K562 (cell line): ENCODE measurements at regions not wholly inside any gene's neighbourhood (a gene's known extent, or its start where the extent isn't known, plus 50 kb on each side); places are given as distances from the start of the nearest gene placed in this dataset.

Source experiments
- ATAC-seq: fragments of 200-7000 bp; cut with Tn5 transposase; 3 replicates; pipeline ENCODE4 v1.9.1; 2020; ENCODE audit warnings: moderate library complexity
- BruUV-seq: library from RNA; stranded (reverse); fragments of 400-500 nt; replicated peaks from 2 replicates; lab custom pipeline; 2021; lab: Mats Ljungman, UMichigan
- CTCF ChIA-PET: fragments of 300-600 bp; formaldehyde crosslinking; extraction: SDS; loops from one replicate; lab custom pipeline; 2021; ENCODE audit warnings: low intra/inter-chr PET ratio; lab: Yijun Ruan, JAX
- POLR2A ChIA-PET: fragments of 300-600, 350-650 bp; sonication (Branson Sonifier 250); formaldehyde crosslinking; extraction: SDS; loops from one replicate; lab custom pipeline; 2021; ENCODE audit warnings: antibody characterized with exemption, inconsistent platforms; lab: Yijun Ruan, JAX
- DNase-seq, 4 experiments: peaks; one replicate each; pipeline versions ENCODE4 v3.0.0 to v3.0.0-alpha.2; 2011 to 2018; ENCODE audit warnings: low spot score in 3 of 4, mixed read lengths in 3 of 4; ENCODE audit errors: extremely low read depth in 1 of 4
- FAIRE-seq: peaks from 2 replicates; lab custom pipeline; 2011; peaks lifted over from hg19 to GRCh38; lab: Jason Lieb, UNC
- H2AFZ ChIP-seq: 2 replicates; pipeline ENCODE4 v1.6.0; 2011; ENCODE audit warnings: low read depth, low read length, control low read depth, inconsistent platforms
- H3K27ac ChIP-seq: fragments of 200-600 bp; 3 replicates; pipeline ENCODE4 v1.8.0; 2011; ENCODE audit warnings: low read depth, mild to moderate bottlenecking, control low read depth, inconsistent platforms, low read length, moderate library complexity, mixed read lengths; ENCODE audit errors: extremely low read depth
- H3K27me3 ChIP-seq, 2 experiments: fragments of 300-600 bp in 1 of 2; 2 replicates in 1 of 2; 3 replicates in 1 of 2; pipeline versions ENCODE4 v1.6.0 to v1.8.0; 2011; ENCODE audit warnings: inconsistent platforms in 2 of 2, low read length in 2 of 2, mild to moderate bottlenecking in 1 of 2, mixed read lengths in 1 of 2, moderate library complexity in 1 of 2; ENCODE audit not compliant: control insufficient read depth in 2 of 2, insufficient read depth in 2 of 2
- H3K36me3 ChIP-seq: fragments of 300-600 bp; 3 replicates; pipeline ENCODE4 v1.8.0; 2011; ENCODE audit warnings: mild to moderate bottlenecking, low read length, inconsistent platforms; ENCODE audit not compliant: control insufficient read depth, insufficient read depth
- H3K4me1 ChIP-seq, 2 experiments: fragments of 200-600 bp in 1 of 2; replicated peaks in 1 of 2; 2 replicates in 1 of 2; 3 replicates in 1 of 2; pipeline versions ENCODE4 v1.5.1 to v1.8.0; 2011; ENCODE audit warnings: inconsistent platforms in 2 of 2, low read length in 2 of 2, mild to moderate bottlenecking in 1 of 2, mixed read lengths in 1 of 2, moderate library complexity in 1 of 2; ENCODE audit not compliant: control insufficient read depth in 2 of 2, insufficient read depth in 2 of 2
- H3K4me2 ChIP-seq: 2 replicates; pipeline ENCODE4 v1.6.1; 2011; ENCODE audit warnings: low read length, control low read depth, inconsistent platforms, mixed read lengths; ENCODE audit not compliant: insufficient read depth
- H3K4me3 ChIP-seq: fragments of 200-600 bp; sonication (generic), shearing (Covaris generic); 2 replicates; pipeline ENCODE4 v1.5.1; 2016; ENCODE audit warnings: control low read depth, inconsistent platforms
- H3K79me2 ChIP-seq: fragments of 200-600 bp; 3 replicates; pipeline ENCODE4 v1.8.0; 2011; ENCODE audit warnings: low read length, inconsistent platforms; ENCODE audit not compliant: control insufficient read depth, insufficient read depth
- H3K9ac ChIP-seq, 2 experiments: 2 replicates each; pipeline versions ENCODE4 v1.6.0 to v1.6.1; 2011; ENCODE audit warnings: low read depth in 2 of 2, low read length in 2 of 2, control low read depth in 1 of 2, inconsistent platforms in 1 of 2, mild to moderate bottlenecking in 1 of 2, mixed read lengths in 1 of 2; ENCODE audit not compliant: insufficient read depth in 1 of 2
- H3K9me1 ChIP-seq: one replicate; pipeline ENCODE4 v1.6.0; 2011; ENCODE audit warnings: inconsistent platforms, mild to moderate bottlenecking, low read length, moderate library complexity; ENCODE audit not compliant: control insufficient read depth, insufficient read depth
- H3K9me3 ChIP-seq: replicated peaks from 2 replicates; pipeline ENCODE4 v1.5.1; 2011; ENCODE audit warnings: low read depth, low read length, inconsistent platforms; ENCODE audit not compliant: control insufficient read depth, insufficient read depth
- H4K20me1 ChIP-seq: replicated peaks from 2 replicates; pipeline ENCODE4 v1.6.1; 2011; ENCODE audit warnings: low read length, inconsistent platforms, mixed read lengths; ENCODE audit not compliant: control insufficient read depth, insufficient read depth
- BRF1 ChIP-seq: IDR thresholded peaks from 3 replicates; pipeline ENCODE4 v1.6.1; 2011; ENCODE audit warnings: borderline replicate concordance, mild to moderate bottlenecking; ENCODE audit not compliant: insufficient read length; ENCODE audit errors: extremely low read depth
- CEBPG ChIP-seq, 3 experiments: fragments of 200-800 bp in 1 of 3; sonication (Bioruptor generic) in 1 of 3; sonication (generic) in 1 of 3; formaldehyde crosslinking in 1 of 3; IDR thresholded peaks in 2 of 3; conservative IDR thresholded peaks in 1 of 3; 2 replicates each; pipeline versions ENCODE4 v1.6.1 to v1.8.0; 2016 to 2022; ENCODE audit warnings: missing compliant biosample characterization in 2 of 3, missing genetic modification characterization in 2 of 3, mild to moderate bottlenecking in 1 of 3, missing genetic modification reagents in 1 of 3
- FOXA3 ChIP-seq, 2 experiments: fragments of 450-650 bp in 1 of 2; sonication (generic) in 1 of 2; formaldehyde crosslinking; IDR thresholded peaks in 1 of 2; conservative IDR thresholded peaks in 1 of 2; 2 replicates each; pipeline versions ENCODE4 v1.4.0 to v1.8.0; 2020 to 2022; ENCODE audit warnings: mild to moderate bottlenecking in 2 of 2, missing genetic modification reagents in 1 of 2
- TBP ChIP-seq: optimal IDR thresholded peaks from 2 replicates; pipeline ENCODE3; 2011; ENCODE audit warnings: low read depth, low read length, improper control_type of control experiment
- WGBS: fragments of 100-300 bp; shearing (Covaris generic); methylation state at CpG from one replicate; pipeline ENCODE4 v1.1.6; 2016; ENCODE audit warnings: low coverage, mixed read lengths; ENCODE audit not compliant: insufficient coverage; ENCODE audit errors: missing lambda C conversion rate; 5-methylcytosine and 5-hydroxymethylcytosine counted together
- in situ Hi-C: fragments of 300-500 bp; cut with MboI; formaldehyde crosslinking; loops from 4 replicates; pipeline ENCODE4 v1.15.0; 2018; ENCODE audit warnings: inconsistent platforms, mixed read lengths
- intact Hi-C: fragments of 100-400 bp; cut with micrococcal nuclease; formaldehyde crosslinking; loops from 2 replicates; pipeline ENCODE4 v1.14.2; 2022
- TF ChIP-seq, protein P1 (sequence below): fragments of 250-450 bp; sonication (Bioruptor Pico); IDR thresholded peaks from 2 replicates; pipeline ENCODE4 v1.6.1; 2021; ENCODE audit warnings: mild to moderate bottlenecking
- TF ChIP-seq, protein P2 (sequence below): sonication (generic); formaldehyde crosslinking; IDR thresholded peaks from 2 replicates; pipeline ENCODE4 v1.8.0; 2022; ENCODE audit warnings: mild to moderate bottlenecking, missing genetic modification reagents

DNA sequence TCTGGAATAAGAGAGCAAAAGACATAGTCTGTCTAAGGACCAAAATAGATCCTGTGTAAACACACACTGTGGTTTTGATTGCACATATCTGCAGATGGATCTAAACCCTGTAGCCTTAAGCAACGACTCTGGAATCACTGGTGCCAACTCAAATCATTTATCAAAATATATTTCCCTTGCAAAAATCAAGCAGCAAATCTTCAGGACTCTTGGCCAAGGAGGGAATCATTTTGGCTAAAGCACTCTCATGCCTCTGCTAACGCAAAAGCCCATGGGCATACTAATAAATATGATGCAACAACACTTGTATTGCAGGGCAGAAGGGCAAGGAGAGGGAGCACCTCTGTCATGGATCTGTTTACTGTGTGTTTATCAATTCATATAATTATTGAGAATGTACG, 155.4 kb upstream of the DUSP10 start:
- Histone ChIP-seq H3K79me2 (no peaks in the 10 kb centered on the region), H2AFZ (no peak overlapping the region), H3K27me3 (no peaks in the 10 kb centered on the region), H3K4me1 (no peaks in the 10 kb centered on the region), H3K27ac (no peak overlapping the region), H3K9me3 (no peaks in the 10 kb centered on the region), H3K9ac (no peak overlapping the region), H3K4me2 (no peak overlapping the region), H3K36me3 (no peaks in the 10 kb centered on the region), H4K20me1 (no peaks in the 10 kb centered on the region), H3K4me3 (no peak overlapping the region), H3K9me1 (no peaks in the 10 kb centered on the region)
- no peak for FAIRE-seq
- in situ Hi-C loops (no loop called here), intact Hi-C loops (no loop called here)
- WGBS = 1% methylated on average over 3 of the region's 3 CpGs
- ATAC-seq = no peak
- CTCF ChIA-PET = no interaction called here
- BruUV-seq = no TSS peak
- POLR2A ChIA-PET = no interaction called here
- TF ChIP-seq CEBPG (CRISPR knock-in tag; IDR thresholded peaks at IDR 0.05) (no peak), CEBPG (tag; conservative IDR thresholded peaks at IDR 0.05 in 1 of 2, IDR thresholded peaks at IDR 0.05 in 1 of 2) (0 out of 4 replicates have a peak, but pooled peaks have one; percentile 5), FOXA3 (CRISPR knock-in tag; conservative IDR thresholded peaks at IDR 0.05 in 1 of 2, IDR thresholded peaks at IDR 0.05 in 1 of 2) (0 out of 4 replicates have a peak, but pooled peaks of 1 of the 2 experiments have one; percentile 13)
- TF ChIP-seq, protein P1, sequence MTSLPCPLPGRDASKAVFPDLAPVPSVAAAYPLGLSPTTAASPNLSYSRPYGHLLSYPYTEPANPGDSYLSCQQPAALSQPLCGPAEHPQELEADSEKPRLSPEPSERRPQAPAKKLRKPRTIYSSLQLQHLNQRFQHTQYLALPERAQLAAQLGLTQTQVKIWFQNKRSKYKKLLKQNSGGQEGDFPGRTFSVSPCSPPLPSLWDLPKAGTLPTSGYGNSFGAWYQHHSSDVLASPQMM (CRISPR knock-in tag) = no peak
- DNase-seq = no peak

DNA sequence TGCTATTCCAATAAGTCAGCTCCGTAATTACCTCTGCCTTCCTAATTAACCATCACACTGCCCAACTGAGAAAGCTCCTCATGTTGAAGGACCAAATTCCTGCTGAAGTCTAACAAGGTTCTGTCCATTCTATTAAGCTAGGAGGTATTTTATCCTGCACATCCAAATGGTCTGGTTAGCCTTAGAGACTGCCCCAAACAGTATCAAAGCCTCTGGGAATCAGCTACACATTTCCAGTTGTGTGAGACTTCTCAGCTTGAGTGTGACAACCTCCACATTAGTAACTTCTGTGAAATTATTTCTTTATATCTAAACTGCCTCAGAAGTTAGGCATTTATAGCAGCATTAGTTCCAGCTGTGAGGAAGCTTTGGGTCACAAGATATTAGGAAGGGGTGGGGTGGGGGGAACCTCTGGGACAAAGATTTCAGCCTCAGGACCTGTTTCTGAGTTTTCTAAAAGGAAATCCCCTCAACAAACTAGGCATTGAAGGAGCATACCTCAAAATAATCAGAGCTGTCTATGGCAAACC, 150.5 kb upstream of the DUSP10 start:
- no TSS peak for BruUV-seq
- 0% methylated on average over 1 of the region's 1 CpG for WGBS
- H3K27me3 ChIP-seq = 0 out of 5 replicates have a peak, but pooled peaks cover 0 to 6% of the 10 kb centered on the region in 2 experiments
- no peak for TF ChIP-seq BRF1
- TF ChIP-seq TBP = no peak
- TF ChIP-seq, protein P2, sequence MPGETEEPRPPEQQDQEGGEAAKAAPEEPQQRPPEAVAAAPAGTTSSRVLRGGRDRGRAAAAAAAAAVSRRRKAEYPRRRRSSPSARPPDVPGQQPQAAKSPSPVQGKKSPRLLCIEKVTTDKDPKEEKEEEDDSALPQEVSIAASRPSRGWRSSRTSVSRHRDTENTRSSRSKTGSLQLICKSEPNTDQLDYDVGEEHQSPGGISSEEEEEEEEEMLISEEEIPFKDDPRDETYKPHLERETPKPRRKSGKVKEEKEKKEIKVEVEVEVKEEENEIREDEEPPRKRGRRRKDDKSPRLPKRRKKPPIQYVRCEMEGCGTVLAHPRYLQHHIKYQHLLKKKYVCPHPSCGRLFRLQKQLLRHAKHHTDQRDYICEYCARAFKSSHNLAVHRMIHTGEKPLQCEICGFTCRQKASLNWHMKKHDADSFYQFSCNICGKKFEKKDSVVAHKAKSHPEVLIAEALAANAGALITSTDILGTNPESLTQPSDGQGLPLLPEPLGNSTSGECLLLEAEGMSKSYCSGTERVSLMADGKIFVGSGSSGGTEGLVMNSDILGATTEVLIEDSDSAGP (CRISPR knock-in tag) = no peak

More for the DNA sequence above, 150.5 kb upstream of the DUSP10 start:
- Histone ChIP-seq H3K4me1 (no peaks in the 10 kb centered on the region; a peak in 1 of 5 replicates), H3K9me1 (no peaks in the 10 kb centered on the region), H3K4me3 (no peak overlapping the region), H3K9ac (no peak overlapping the region), H2AFZ (no peak overlapping the region), H3K9me3 (no peaks in the 10 kb centered on the region), H3K79me2 (no peaks in the 10 kb centered on the region), H3K36me3 (no peaks in the 10 kb centered on the region), H4K20me1 (no peaks in the 10 kb centered on the region), H3K27ac (no peak overlapping the region), H3K4me2 (no peak overlapping the region)
- ATAC-seq (no peak), DNase-seq (no peak), FAIRE-seq (no peak)
- in situ Hi-C loops = no loop called here
- CTCF ChIA-PET = interaction anchor here (0.6 kb wide), 1 partner anchor 343 kb away, joined by 3 read pairs; no protein-coding TSS in a partner anchor
- POLR2A ChIA-PET = interaction anchor here (0.6 to 1.0 kb wide), 3 partner anchors 14 to 106 kb away, joined by 3 to 4 read pairs (median 4); no protein-coding TSS in a partner anchor
- intact Hi-C loops = no loop called here
